ENCODE measurements at regions not wholly inside any gene's neighbourhood (a gene's known extent, or its start where the extent isn't known, plus 50 kb on each side); places are given as distances from the start of the nearest gene placed in this dataset.
"Not testable (repeated sequence)": the region's sequence is repeated elsewhere in the genome, so short reads cannot be mapped to it uniquely, and the experiment has no call there.

DNA sequence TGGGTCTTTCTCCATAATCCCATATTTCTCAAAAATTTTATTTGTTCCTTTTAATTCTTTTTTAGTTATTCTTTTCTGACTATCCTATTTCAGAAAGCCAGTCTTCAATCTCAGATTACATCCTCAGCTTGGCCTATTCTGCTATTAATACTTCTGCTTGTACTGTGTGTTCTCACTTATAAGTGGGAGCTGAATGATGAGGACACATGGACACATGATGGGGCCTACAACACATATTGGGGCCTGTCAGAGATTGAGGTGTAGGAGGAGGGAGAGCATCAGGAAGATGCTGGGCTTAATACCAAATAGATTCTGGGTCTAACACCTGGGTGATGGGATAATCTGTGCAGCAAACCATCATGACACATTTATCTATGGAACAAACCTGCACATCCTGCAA, 82.3 kb downstream of the MAGEE1 start:
- Mint-ChIP-seq H3K27ac (ENCODE audit: unreplicated experiment) (no peak overlapping the region), H3K27me3 (ENCODE audit: low read depth) (no peaks in the 10 kb centered on the region), H3K4me3 (ENCODE audit: unreplicated experiment) (no peak overlapping the region), H3K36me3 (ENCODE audit: low read depth) (no peaks in the 10 kb centered on the region), H3K9me3 (ENCODE audit: low read depth) (peaks cover 53% of the 10 kb centered on the region), H3K4me1 (ENCODE audit: low read depth) (no peaks in the 10 kb centered on the region)
- no peak for DNase-seq (ENCODE audit: low spot score)
- TF ChIP-seq, protein P1, sequence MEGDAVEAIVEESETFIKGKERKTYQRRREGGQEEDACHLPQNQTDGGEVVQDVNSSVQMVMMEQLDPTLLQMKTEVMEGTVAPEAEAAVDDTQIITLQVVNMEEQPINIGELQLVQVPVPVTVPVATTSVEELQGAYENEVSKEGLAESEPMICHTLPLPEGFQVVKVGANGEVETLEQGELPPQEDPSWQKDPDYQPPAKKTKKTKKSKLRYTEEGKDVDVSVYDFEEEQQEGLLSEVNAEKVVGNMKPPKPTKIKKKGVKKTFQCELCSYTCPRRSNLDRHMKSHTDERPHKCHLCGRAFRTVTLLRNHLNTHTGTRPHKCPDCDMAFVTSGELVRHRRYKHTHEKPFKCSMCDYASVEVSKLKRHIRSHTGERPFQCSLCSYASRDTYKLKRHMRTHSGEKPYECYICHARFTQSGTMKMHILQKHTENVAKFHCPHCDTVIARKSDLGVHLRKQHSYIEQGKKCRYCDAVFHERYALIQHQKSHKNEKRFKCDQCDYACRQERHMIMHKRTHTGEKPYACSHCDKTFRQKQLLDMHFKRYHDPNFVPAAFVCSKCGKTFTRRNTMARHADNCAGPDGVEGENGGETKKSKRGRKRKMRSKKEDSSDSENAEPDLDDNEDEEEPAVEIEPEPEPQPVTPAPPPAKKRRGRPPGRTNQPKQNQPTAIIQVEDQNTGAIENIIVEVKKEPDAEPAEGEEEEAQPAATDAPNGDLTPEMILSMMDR (IDR thresholded peaks at IDR 0.05): no peak

DNA sequence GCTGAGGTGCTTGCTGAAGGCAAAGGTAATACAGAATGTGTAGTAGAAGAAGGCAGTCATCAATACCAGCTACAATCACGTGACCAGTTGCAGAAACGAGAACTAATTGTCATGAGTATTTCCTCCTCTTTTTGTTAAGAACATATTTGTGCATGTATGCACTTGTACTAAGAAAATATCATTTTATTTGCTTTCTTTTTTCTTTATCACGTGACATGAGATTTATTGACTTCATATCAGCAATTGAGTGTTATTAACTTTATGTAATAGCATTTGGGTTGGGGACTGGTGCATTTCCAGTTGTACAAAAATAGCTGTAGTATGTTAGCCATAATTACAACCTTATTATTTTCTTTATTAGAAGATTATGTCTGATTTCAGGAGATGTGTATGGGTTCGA, 90.0 kb downstream of the MAGEE1 start:
- no peaks in the 10 kb centered on the region for H3K4me1 Mint-ChIP-seq (ENCODE audit: low read depth)
- peaks cover 45% of the 10 kb centered on the region for H3K9me3 Mint-ChIP-seq (ENCODE audit: low read depth)
- no peaks in the 10 kb centered on the region for H3K27me3 Mint-ChIP-seq (ENCODE audit: low read depth)

DNA sequence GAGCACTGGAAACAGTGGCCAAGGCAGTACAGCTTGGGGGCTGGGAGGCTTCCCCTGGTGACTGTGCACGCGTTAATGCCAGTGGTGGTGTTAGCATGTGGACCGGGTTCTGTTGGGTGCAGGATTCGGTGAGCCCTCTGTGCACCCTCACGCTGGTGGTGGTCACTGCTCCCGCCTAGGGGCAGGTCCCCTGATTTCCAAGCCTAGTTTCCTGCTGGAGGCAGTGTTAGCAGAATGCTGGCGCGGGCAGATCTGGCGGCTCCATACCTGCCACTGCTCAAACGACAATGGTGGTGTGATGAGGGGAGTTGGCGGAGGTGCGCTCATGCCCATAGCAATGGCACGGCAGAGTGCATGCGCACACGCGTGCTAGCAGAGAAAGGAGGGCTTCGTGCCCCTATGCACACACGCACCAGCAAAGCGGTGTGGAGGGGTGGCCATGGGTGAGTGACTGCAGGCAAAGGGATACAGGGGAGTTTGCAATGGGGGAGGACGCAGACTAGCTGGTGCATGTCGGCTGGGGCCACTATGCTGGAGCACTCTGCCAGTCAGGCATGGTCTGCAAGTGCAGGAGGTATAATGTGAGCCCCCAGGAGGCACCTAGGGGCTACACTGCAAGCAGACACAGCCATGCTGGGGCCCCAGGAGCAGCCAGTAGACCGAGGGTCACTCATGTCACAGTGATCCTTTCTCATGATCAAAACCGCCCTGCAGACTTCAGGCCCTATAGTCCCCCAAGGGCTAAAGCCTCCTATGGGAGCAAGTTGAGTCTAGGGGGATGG, 93.0 kb downstream of the MAGEE1 start:
- Mint-ChIP-seq H3K36me3 (ENCODE audit: low read depth) (no peaks in the 10 kb centered on the region), H3K9me3 (ENCODE audit: low read depth) (peaks cover 57% of the 10 kb centered on the region), H3K4me1 (ENCODE audit: low read depth) (no peaks in the 10 kb centered on the region), H3K27ac (ENCODE audit: unreplicated experiment) (no peak overlapping the region), H3K27me3 (ENCODE audit: low read depth) (no peaks in the 10 kb centered on the region), H3K4me3 (ENCODE audit: unreplicated experiment) (no peak overlapping the region)
- no peak for DNase-seq (ENCODE audit: low spot score)
- TF ChIP-seq, protein P1 (IDR thresholded peaks at IDR 0.05): no peak

More for the DNA sequence above, 90.0 kb downstream of the MAGEE1 start:
- Mint-ChIP-seq H3K4me3 (ENCODE audit: unreplicated experiment) (no peak overlapping the region), H3K36me3 (ENCODE audit: low read depth) (no peaks in the 10 kb centered on the region), H3K27ac (ENCODE audit: unreplicated experiment) (no peak overlapping the region)
- DNase-seq (ENCODE audit: low spot score): no peak
- TF ChIP-seq, protein P1 (IDR thresholded peaks at IDR 0.05): no peak

DNA sequence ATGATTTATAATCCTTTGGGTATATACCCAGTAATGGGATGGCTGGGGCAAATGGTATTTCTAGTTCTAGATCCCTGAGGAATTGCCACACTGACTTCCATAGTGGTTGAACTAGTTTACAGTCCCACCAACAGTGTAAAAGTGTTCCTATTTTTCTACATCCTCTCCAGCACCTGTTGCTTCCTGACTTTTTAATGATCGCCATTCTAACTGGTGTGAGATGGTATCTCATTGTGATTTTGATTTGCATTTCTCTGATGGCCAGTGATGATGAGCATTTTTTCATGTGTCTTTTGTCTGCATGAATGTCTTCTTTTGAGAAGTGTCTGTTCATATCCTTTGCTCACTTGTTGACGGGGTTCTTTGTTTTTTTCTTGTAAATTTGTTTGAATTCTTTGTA, 108.2 kb downstream of the MAGEE1 start:
- not testable (repeated sequence) for DNase-seq (ENCODE audit: low spot score); H3K36me3 Mint-ChIP-seq (ENCODE audit: low read depth); H3K27ac Mint-ChIP-seq (ENCODE audit: unreplicated experiment); H3K4me1 Mint-ChIP-seq (ENCODE audit: low read depth); H3K4me3 Mint-ChIP-seq (ENCODE audit: unreplicated experiment); H3K27me3 Mint-ChIP-seq (ENCODE audit: low read depth)
- peaks cover 62% of the 10 kb centered on the region for H3K9me3 Mint-ChIP-seq (ENCODE audit: low read depth)

DNA sequence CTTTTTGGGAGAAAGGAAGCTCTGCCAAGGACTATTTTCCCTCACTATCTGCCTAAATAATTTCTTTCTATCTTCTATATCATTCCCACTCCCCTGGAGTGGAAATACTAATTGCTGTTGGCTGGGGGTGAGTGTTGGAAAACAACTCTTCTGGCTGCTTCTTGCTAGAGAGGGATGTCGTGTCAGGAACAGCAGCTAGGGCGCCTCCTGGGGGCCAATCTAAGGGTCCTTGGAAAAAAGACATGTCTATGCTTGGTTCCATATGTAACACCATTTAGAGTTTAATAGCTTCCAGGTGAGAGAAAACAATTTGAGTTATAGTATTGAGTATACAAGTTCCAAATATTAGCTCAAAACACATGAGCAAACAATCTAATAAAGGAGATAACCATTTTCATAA, 111.3 kb downstream of the MAGEE1 start:
- H3K36me3 Mint-ChIP-seq (ENCODE audit: low read depth): no peaks in the 10 kb centered on the region
- no peaks in the 10 kb centered on the region for H3K4me1 Mint-ChIP-seq (ENCODE audit: low read depth)
- TF ChIP-seq, protein P1 (IDR thresholded peaks at IDR 0.05): no peak

DNA sequence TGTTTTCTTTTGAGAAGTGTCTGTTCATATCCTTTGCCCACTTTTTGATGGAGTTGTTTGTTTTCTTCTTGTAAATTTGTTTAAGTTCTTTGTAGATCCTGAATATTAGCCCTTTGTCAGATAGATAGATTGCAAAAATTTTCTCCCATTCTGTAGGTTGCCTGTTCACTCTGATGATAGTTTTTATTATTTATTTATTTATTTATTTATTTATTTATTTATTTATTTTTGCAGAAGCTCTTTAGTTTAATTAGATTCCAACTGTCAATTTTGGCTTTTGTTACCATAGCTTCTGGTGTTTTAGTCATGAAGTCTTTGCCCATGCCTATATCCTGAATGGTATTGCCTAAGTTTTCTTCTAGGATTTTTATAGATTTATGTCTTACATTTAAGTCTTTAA, 115.9 kb downstream of the MAGEE1 start:
- H3K9me3 Mint-ChIP-seq (ENCODE audit: low read depth): peaks cover 49% of the 10 kb centered on the region
- H3K27me3 Mint-ChIP-seq (ENCODE audit: low read depth); H3K36me3 Mint-ChIP-seq (ENCODE audit: low read depth); H3K4me3 Mint-ChIP-seq (ENCODE audit: unreplicated experiment); H3K4me1 Mint-ChIP-seq (ENCODE audit: low read depth); H3K27ac Mint-ChIP-seq (ENCODE audit: unreplicated experiment); DNase-seq (ENCODE audit: low spot score): not testable (repeated sequence)

More for the DNA sequence above, 111.3 kb downstream of the MAGEE1 start:
- DNase-seq (ENCODE audit: low spot score): no peak
- H3K27ac Mint-ChIP-seq (ENCODE audit: unreplicated experiment): no peak overlapping the region
- H3K27me3 Mint-ChIP-seq (ENCODE audit: low read depth): no peaks in the 10 kb centered on the region
- no peak overlapping the region for H3K4me3 Mint-ChIP-seq (ENCODE audit: unreplicated experiment)
- H3K9me3 Mint-ChIP-seq (ENCODE audit: low read depth): peaks cover 44% of the 10 kb centered on the region

Measured in chondrocyte (in vitro differentiated cells).